ENCODE measurements at regions not wholly inside any gene's neighbourhood (a gene's known extent, or its start where the extent isn't known, plus 50 kb on each side); places are given as distances from the start of the nearest gene placed in this dataset.
"Not testable (repeated sequence)": the region's sequence is repeated elsewhere in the genome, so short reads cannot be mapped to it uniquely, and the experiment has no call there.

DNA sequence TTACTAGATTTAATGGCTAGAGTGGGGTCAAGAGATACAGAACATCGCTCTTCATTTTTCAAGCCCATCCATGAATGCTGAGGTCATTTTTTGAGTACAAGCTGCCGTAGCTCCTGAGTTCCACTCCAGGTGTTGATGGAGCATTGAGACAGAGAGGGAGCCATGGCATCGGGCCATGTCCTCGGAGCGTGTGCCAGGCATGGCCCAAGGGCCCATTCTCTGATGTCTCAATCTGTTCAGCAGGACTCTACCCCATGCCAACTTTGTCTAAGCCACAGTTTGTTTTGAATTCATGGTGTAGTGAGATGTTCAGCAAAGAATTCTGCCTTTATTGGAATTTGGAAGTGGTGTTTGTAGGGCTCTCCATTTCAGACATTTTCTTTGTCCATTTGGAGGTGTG, 110.5 kb upstream of the ADAMTS9 start:
- no peaks in the 10 kb centered on the region for H3K36me3 ChIP-seq
- no peaks in the 10 kb centered on the region for H3K27me3 ChIP-seq
- 89 to 96% (median 96%) methylated on average over 5 of the region's 5 CpGs for WGBS, 3 donors
- H3K27ac ChIP-seq: no peak overlapping the region
- H3K9me3 ChIP-seq: no peaks in the 10 kb centered on the region
- no peak for TF ChIP-seq EP300 (IDR thresholded peaks at IDR 0.05)
- no peak for TF ChIP-seq CTCF (IDR thresholded peaks at IDR 0.05)
- no peak for TF ChIP-seq POLR2A (IDR thresholded peaks at IDR 0.05)
- H3K4me3 ChIP-seq: no peak overlapping the region
- intact Hi-C loops (cut with DNase I): no loop called here
- H3K4me1 ChIP-seq (ENCODE audit: insufficient read depth): peaks cover 13% of the 10 kb centered on the region
- no peak for DNase-seq

DNA sequence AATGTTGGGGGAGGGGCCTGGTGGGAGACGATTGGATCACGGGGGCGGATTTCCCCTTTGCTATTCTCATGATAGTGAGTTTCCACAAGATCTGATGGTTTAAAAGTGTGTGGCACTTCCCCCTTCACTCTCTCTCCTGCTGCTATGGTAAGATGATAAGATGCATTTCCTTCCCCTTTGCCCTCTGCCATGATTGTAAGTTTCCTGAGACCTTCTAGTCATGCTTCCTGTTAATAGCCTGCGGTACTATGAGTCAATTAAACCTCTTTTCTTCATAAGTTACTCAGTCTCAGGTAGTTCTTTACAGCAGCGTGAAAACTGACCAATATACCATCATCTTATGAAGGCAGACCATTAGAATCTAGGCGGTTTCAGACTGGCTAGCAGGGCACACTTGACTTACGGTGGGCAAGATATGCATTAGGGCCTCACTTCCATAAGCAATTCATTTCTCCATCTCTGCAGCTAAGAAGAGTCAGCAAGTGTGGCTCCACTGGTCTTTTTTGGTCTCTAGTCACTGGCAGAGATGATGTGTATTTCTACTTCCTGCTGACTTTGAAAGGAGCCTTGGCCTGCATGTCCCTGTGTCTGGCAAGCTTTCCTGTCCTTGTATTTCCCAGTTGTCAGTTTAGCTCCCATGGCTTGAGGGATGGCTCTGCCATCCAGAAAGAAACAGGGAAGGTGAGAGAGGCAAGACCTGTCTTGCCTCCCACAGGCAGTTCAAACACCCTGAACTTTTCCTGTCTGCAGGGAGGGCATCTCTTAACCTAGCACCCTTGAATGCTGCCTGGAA, 109.0 kb upstream of the ADAMTS9 start:
- TF ChIP-seq CTCF (IDR thresholded peaks at IDR 0.05) (no peak), POLR2A (IDR thresholded peaks at IDR 0.05) (no peak), EP300 (IDR thresholded peaks at IDR 0.05) (no peak)
- Histone ChIP-seq H3K36me3 (no peaks in the 10 kb centered on the region), H3K4me1 (ENCODE audit: insufficient read depth) (peaks cover 16% of the 10 kb centered on the region), H3K27ac (no peak overlapping the region), H3K9me3 (no peaks in the 10 kb centered on the region), H3K4me3 (no peak overlapping the region), H3K27me3 (no peaks in the 10 kb centered on the region)
- no peak for DNase-seq
- intact Hi-C loops (cut with DNase I): no loop called here
- WGBS, 3 donors: 76 to 81% (median 79%) methylated on average over 7 of the region's 7 CpGs

GRCh38 chr3:64792445-64792844, 104.6 kb upstream of the ADAMTS9 start:
- Histone ChIP-seq H3K36me3 (no peaks in the 10 kb centered on the region), H3K9me3 (no peaks in the 10 kb centered on the region), H3K27ac (no peak overlapping the region), H3K4me3 (no peak overlapping the region), H3K4me1 (ENCODE audit: insufficient read depth) (peaks cover 13% of the 10 kb centered on the region), H3K27me3 (no peaks in the 10 kb centered on the region)
- DNase-seq: no peak
- intact Hi-C loops (cut with DNase I): no loop called here
- TF ChIP-seq POLR2A (IDR thresholded peaks at IDR 0.05) (no peak), CTCF (IDR thresholded peaks at IDR 0.05) (no peak), EP300 (IDR thresholded peaks at IDR 0.05) (no peak)
- WGBS, 3 donors: 34 to 41% (median 40%) methylated on average over 3 of the region's 3 CpGs

DNA sequence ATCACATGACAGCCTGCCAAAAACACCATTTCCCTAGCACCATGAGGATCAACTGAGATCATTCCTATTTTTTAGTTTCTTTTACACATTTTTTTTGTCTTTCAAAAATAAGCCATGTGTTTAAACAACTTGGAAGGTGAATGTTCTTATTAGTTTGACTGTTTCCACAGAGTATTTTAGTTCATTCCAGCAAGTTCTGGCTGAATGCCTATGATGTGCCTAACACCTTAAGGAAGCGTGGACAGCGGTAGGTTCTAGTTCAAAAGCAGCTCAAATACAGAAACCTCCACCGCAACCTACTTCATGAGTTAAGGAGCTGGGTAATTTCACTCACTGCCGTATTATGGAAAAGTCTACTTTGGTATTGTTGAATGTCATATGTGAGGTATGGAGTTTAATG, 101.3 kb upstream of the ADAMTS9 start:
- Histone ChIP-seq H3K4me1 (ENCODE audit: insufficient read depth) (peaks cover 6% of the 10 kb centered on the region), H3K9me3 (no peaks in the 10 kb centered on the region), H3K27ac (no peak overlapping the region), H3K4me3 (no peak overlapping the region), H3K36me3 (no peaks in the 10 kb centered on the region), H3K27me3 (no peaks in the 10 kb centered on the region)
- intact Hi-C loops (cut with DNase I): no loop called here
- no peak for DNase-seq
- TF ChIP-seq EP300 (IDR thresholded peaks at IDR 0.05): no peak
- TF ChIP-seq POLR2A (IDR thresholded peaks at IDR 0.05): no peak
- 87 to 94% (median 89%) methylated on average over 4 of the region's 4 CpGs for WGBS, 3 donors

GRCh38 chr3:64783200-64783599, 95.4 kb upstream of the ADAMTS9 start:
- Histone ChIP-seq H3K36me3 (no peaks in the 10 kb centered on the region), H3K4me3 (no peak overlapping the region), H3K9me3 (no peaks in the 10 kb centered on the region), H3K27ac (no peak overlapping the region), H3K4me1 (ENCODE audit: insufficient read depth) (no peaks in the 10 kb centered on the region), H3K27me3 (no peaks in the 10 kb centered on the region)
- no peak for DNase-seq
- TF ChIP-seq CTCF (IDR thresholded peaks at IDR 0.05) (no peak), EP300 (IDR thresholded peaks at IDR 0.05) (no peak), POLR2A (IDR thresholded peaks at IDR 0.05) (no peak)
- intact Hi-C loops (cut with DNase I): no loop called here

- H3K27ac ChIP-seq; H3K27me3 ChIP-seq; H3K9me3 ChIP-seq; H3K4me3 ChIP-seq; DNase-seq; H3K36me3 ChIP-seq; intact Hi-C loops (cut with DNase I); H3K4me1 ChIP-seq (ENCODE audit: insufficient read depth): not testable (repeated sequence)
- 81 to 92% (median 92%) methylated on average over 4 of the region's 4 CpGs for WGBS, 3 donors
Observed at GRCh38 chr3:64780923-64781322, 93.1 kb upstream of the ADAMTS9 start.

Data from ovary (tissue), 7 donors.